H1 (cell line): ENCODE measurements at regions not wholly inside any gene's neighbourhood (a gene's known extent, or its start where the extent isn't known, plus 50 kb on each side); places are given as distances from the start of the nearest gene placed in this dataset.

Experiments used
- CTCF ChIA-PET: fragments of 300-600 bp; sonication (Branson Sonifier 250); formaldehyde crosslinking; loops from one replicate; lab custom pipeline; 2021; ENCODE audit not compliant: partially characterized antibody; lab: Charles Lee
- POLR2A ChIA-PET: fragments of 300-600 bp; sonication (Branson Sonifier 250); formaldehyde crosslinking; loops from one replicate; lab custom pipeline; 2021; ENCODE audit warnings: inconsistent platforms; ENCODE audit not compliant: partially characterized antibody; lab: Charles Lee
- DNase-seq, 2 experiments: peaks; one replicate each; pipeline versions ENCODE4 v3.0.0 to v3.0.0-alpha.2; 2010 to 2022; ENCODE audit warnings: low spot score in 2 of 2, low read depth in 1 of 2, mixed read lengths in 1 of 2
- FAIRE-seq: peaks from 2 replicates; lab custom pipeline; 2011; peaks lifted over from hg19 to GRCh38; lab: Jason Lieb, UNC
- H2AFZ ChIP-seq: 2 replicates; pipeline ENCODE4 v1.8.1; 2012; ENCODE audit warnings: low read length, inconsistent platforms
- H2AK5ac ChIP-seq: 2 replicates; pipeline ENCODE4 v1.6.1; 2013; ENCODE audit warnings: low read depth, low read length
- H2BK120ac ChIP-seq: replicated peaks from 2 replicates; pipeline ENCODE3; 2013; ENCODE audit warnings: low read depth, low read length, inconsistent platforms
- H2BK12ac ChIP-seq: 2 replicates; pipeline ENCODE4 v1.6.1; 2013; ENCODE audit warnings: low read depth, low read length
- H2BK15ac ChIP-seq: 2 replicates; pipeline ENCODE4 v1.6.1; 2013; ENCODE audit warnings: low read length
- H2BK20ac ChIP-seq: 2 replicates; pipeline ENCODE4 v1.6.1; 2013; ENCODE audit warnings: low read length
- H2BK5ac ChIP-seq: 2 replicates; pipeline ENCODE4 v1.6.1; 2013; ENCODE audit warnings: low read depth, low read length
- H3K14ac ChIP-seq: 2 replicates; pipeline ENCODE4 v1.6.1; 2013; ENCODE audit warnings: inconsistent platforms; ENCODE audit not compliant: insufficient read length
- H3K18ac ChIP-seq: 2 replicates; pipeline ENCODE4 v1.6.1; 2013; ENCODE audit warnings: low read length; ENCODE audit errors: extremely low read depth
- H3K23ac ChIP-seq: 2 replicates; pipeline ENCODE4 v1.6.1; 2013; ENCODE audit warnings: inconsistent platforms; ENCODE audit not compliant: insufficient read length
- H3K23me2 ChIP-seq: 2 replicates; pipeline ENCODE4 v1.6.1; 2013; ENCODE audit warnings: low read depth, low read length
- H3K27ac ChIP-seq: 2 replicates; pipeline ENCODE4 v1.6.1; 2011; ENCODE audit warnings: low read depth, low read length, inconsistent platforms
- H3K27me3 ChIP-seq, 4 experiments: replicated peaks in 1 of 4; 1 replicate in 1 of 4; 2 replicates in 3 of 4; pipeline versions ENCODE4 v1.6.1 to v1.8.1; 2011 to 2013; ENCODE audit warnings: low read length in 3 of 4, mild to moderate bottlenecking in 3 of 4, inconsistent platforms in 2 of 4, mixed read lengths in 2 of 4, moderate library complexity in 1 of 4; ENCODE audit not compliant: control insufficient read depth in 3 of 4, insufficient read depth in 3 of 4; ENCODE audit errors: extremely low read depth in 1 of 4
- H3K36me3 ChIP-seq, 4 experiments: 2 replicates each; pipeline versions ENCODE4 v1.6.1 to v1.8.1; 2011 to 2013; ENCODE audit warnings: mild to moderate bottlenecking in 4 of 4, low read length in 3 of 4, moderate library complexity in 2 of 4, control low read depth in 1 of 4, inconsistent platforms in 1 of 4; ENCODE audit not compliant: insufficient read depth in 4 of 4, control insufficient read depth in 2 of 4
- H3K4ac ChIP-seq: replicated peaks from 2 replicates; pipeline ENCODE3; 2013; ENCODE audit warnings: low read length, low read depth, mixed read lengths, inconsistent platforms; ENCODE audit not compliant: insufficient read length
- H3K4me1 ChIP-seq, 4 experiments: replicated peaks in 1 of 4; 1 replicate in 1 of 4; 2 replicates in 3 of 4; pipeline versions ENCODE4 v1.6.1 to v1.8.1; 2011 to 2013; ENCODE audit warnings: low read length in 3 of 4, inconsistent platforms in 2 of 4, mixed read lengths in 1 of 4; ENCODE audit not compliant: insufficient read depth in 4 of 4, control insufficient read depth in 3 of 4
- H3K4me2 ChIP-seq, 2 experiments: 2 replicates each; pipeline versions ENCODE4 v1.6.1 to v1.8.1; 2011 to 2013; ENCODE audit warnings: low read depth in 2 of 2, low read length in 2 of 2, control low read depth in 1 of 2, inconsistent platforms in 1 of 2, mild to moderate bottlenecking in 1 of 2; ENCODE audit not compliant: insufficient read depth in 1 of 2
- H3K4me3 ChIP-seq, 4 experiments: fragments of 200-600, 300-600 bp in 1 of 4; sonication (generic), shearing (Covaris generic), sonication (Bioruptor Twin) in 1 of 4; 2 replicates each; pipeline versions ENCODE4 v1.5.1 to v1.8.1; 2011 to 2016; ENCODE audit warnings: low read length in 4 of 4, low read depth in 3 of 4, control low read depth in 2 of 4, inconsistent platforms in 2 of 4, mild to moderate bottlenecking in 2 of 4, mixed read lengths in 1 of 4, moderate library complexity in 1 of 4; ENCODE audit not compliant: insufficient read depth in 2 of 4; ENCODE audit errors: extremely low read depth in 1 of 4
- H3K56ac ChIP-seq: replicated peaks from 2 replicates; pipeline ENCODE3; 2013; ENCODE audit warnings: low read depth, mild to moderate bottlenecking, mixed read lengths, low read length, inconsistent platforms; ENCODE audit not compliant: insufficient read length
- H3K79me1 ChIP-seq: 2 replicates; pipeline ENCODE4 v1.6.1; 2013; ENCODE audit warnings: low read depth, low read length, control low read depth
- H3K79me2 ChIP-seq, 2 experiments: 2 replicates each; pipeline versions ENCODE4 v1.6.1 to v1.8.1; 2012 to 2013; ENCODE audit warnings: low read length in 2 of 2, mild to moderate bottlenecking in 2 of 2, inconsistent platforms in 1 of 2; ENCODE audit not compliant: insufficient read depth in 2 of 2, control insufficient read depth in 1 of 2
- H3K9ac ChIP-seq, 4 experiments: replicated peaks in 1 of 4; 1 replicate in 1 of 4; 2 replicates in 3 of 4; pipeline versions ENCODE4 v1.6.1 to v1.8.1; 2011 to 2013; ENCODE audit warnings: low read depth in 3 of 4, low read length in 3 of 4, control low read depth in 2 of 4, mild to moderate bottlenecking in 2 of 4, moderate library complexity in 2 of 4, inconsistent platforms in 1 of 4; ENCODE audit errors: extremely low read depth in 1 of 4
- H3K9me3 ChIP-seq, 2 experiments: 2 replicates each; pipeline versions ENCODE4 v1.6.1 to v1.8.1; 2012 to 2013; ENCODE audit warnings: mild to moderate bottlenecking in 2 of 2, moderate library complexity in 2 of 2, control low read depth in 1 of 2, inconsistent platforms in 1 of 2, low read depth in 1 of 2, low read length in 1 of 2, mixed read lengths in 1 of 2; ENCODE audit not compliant: insufficient read depth in 2 of 2
- H4K20me1 ChIP-seq, 2 experiments: replicated peaks in 1 of 2; 2 replicates each; pipeline versions ENCODE3 to v1.8.1; 2011 to 2013; ENCODE audit warnings: inconsistent platforms in 2 of 2, low read length in 2 of 2, mild to moderate bottlenecking in 1 of 2; ENCODE audit not compliant: insufficient read depth in 2 of 2, control insufficient read depth in 1 of 2
- H4K5ac ChIP-seq: 2 replicates; pipeline ENCODE4 v1.6.1; 2013; ENCODE audit warnings: low read length, low read depth, mixed read lengths, inconsistent platforms; ENCODE audit not compliant: insufficient read length
- H4K8ac ChIP-seq: 2 replicates; pipeline ENCODE4 v1.8.0; 2013; ENCODE audit warnings: mild to moderate bottlenecking, moderate library complexity, low read length, inconsistent platforms; ENCODE audit not compliant: insufficient read depth; ENCODE audit errors: extremely low read depth
- H4K91ac ChIP-seq: replicated peaks from 2 replicates; pipeline ENCODE3; 2013; ENCODE audit warnings: low read length, mixed read lengths, inconsistent platforms; ENCODE audit not compliant: insufficient read length
- BACH1 ChIP-seq: IDR thresholded peaks from 2 replicates; pipeline ENCODE4 v1.6.1; 2012; ENCODE audit warnings: low read length, improper control_type of control experiment
- CREB1 ChIP-seq: IDR thresholded peaks from 2 replicates; pipeline ENCODE4 v1.6.1; 2012; ENCODE audit warnings: inconsistent platforms
- EZH2 ChIP-seq: fragments of 200-600 bp; sonication (generic); IDR thresholded peaks from 2 replicates; pipeline ENCODE4 v1.7.1; 2012; ENCODE audit warnings: low read depth, mild to moderate bottlenecking, moderate library complexity, low read length, inconsistent platforms; ENCODE audit not compliant: severe bottlenecking
- POLR2A ChIP-seq, 2 experiments: IDR thresholded peaks; 1 replicate in 1 of 2; 2 replicates in 1 of 2; pipeline ENCODE4 v1.6.1; 2011; ENCODE audit warnings: low read depth in 2 of 2, low read length in 2 of 2, mild to moderate bottlenecking in 2 of 2; ENCODE audit errors: control extremely low read depth in 1 of 2
- RBBP5 ChIP-seq: IDR thresholded peaks from 2 replicates; pipeline ENCODE4 v1.7.1; 2012; ENCODE audit warnings: low read depth, mild to moderate bottlenecking, inconsistent platforms, low read length, moderate library complexity, borderline replicate concordance
- SP2 ChIP-seq: IDR thresholded peaks from 2 replicates; pipeline ENCODE4 v1.6.1; 2012; ENCODE audit warnings: mild to moderate bottlenecking, low read length, inconsistent platforms
- SUZ12 ChIP-seq: fragments of 200-600 bp; sonication (generic); IDR thresholded peaks from 2 replicates; pipeline ENCODE4 v1.6.1; 2012; ENCODE audit warnings: mild to moderate bottlenecking, inconsistent platforms, low read length, moderate library complexity, mixed read lengths
- TBP ChIP-seq: IDR thresholded peaks from 2 replicates; pipeline ENCODE4 v1.6.1; 2011; ENCODE audit warnings: low read depth, low read length, improper control_type of control experiment
- WGBS, 2 experiments: shearing (Covaris generic) in 1 of 2; methylation state at CpG; one replicate each; pipeline versions ENCODE4 v1.1.6 to v1.1.7; 2013 to 2015; ENCODE audit warnings: low lambda C conversion rate in 2 of 2, mixed read lengths in 2 of 2, inconsistent platforms in 1 of 2, low coverage in 1 of 2, missing lambda C conversion rate in 1 of 2; ENCODE audit not compliant: insufficient replicate concordance in 2 of 2, insufficient coverage in 1 of 2, insufficient read length in 1 of 2; ENCODE audit errors: extremely low coverage in 1 of 2, missing lambda C conversion rate in 1 of 2; 5-methylcytosine and 5-hydroxymethylcytosine counted together
- TF ChIP-seq, protein P1 (sequence below), 3 experiments: IDR thresholded peaks; 1 replicate in 2 of 3; 2 replicates in 1 of 3; pipeline versions ENCODE4 v1.5.1 to v1.6.1; 2011; ENCODE audit warnings: low read length in 3 of 3, mild to moderate bottlenecking in 3 of 3, inconsistent platforms in 2 of 3, low read depth in 1 of 3, moderate library complexity in 1 of 3; ENCODE audit not compliant: insufficient read depth in 1 of 3; ENCODE audit errors: control extremely low read depth in 1 of 3

DNA sequence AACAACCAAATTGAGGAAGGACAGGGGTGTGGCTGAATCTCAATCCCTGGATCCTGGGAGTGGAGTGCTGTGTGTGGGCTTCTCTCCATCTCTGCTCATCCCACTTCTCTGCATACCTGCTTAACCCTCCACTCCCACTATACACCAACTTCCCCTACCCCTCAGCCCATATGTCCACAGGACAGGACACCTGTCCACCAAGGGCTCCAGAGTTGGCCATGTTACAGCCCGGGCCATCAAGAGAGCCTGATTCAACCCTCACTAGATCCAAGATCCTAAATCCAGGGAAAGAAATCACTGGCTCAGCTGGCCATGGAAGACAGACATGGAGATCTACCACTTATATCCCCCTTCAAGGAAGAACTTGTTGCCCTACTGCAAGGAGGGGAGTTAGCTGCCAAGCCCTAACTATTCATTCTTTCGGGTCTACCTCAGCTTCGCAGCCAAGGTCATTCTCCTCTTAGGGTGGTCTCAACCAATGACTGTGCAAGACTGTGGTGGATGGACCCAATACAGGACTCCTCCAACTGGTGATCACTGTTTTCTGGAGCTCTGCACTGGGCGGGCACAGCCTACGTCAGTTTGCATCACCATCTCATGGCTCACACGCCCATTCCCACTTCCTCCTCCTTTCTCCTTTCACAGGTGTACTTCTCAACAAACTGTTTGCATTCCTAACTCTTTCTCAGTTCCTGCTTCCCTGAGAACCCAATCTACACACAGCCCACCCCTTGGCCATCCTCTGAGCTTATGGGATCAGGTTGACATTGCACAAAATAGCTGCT, 53.7 kb upstream of the ZBTB43 start:
- Histone ChIP-seq H3K9me3 (no peaks in the 10 kb centered on the region), H4K5ac (no peak overlapping the region), H3K56ac (no peak overlapping the region), H4K20me1 (no peaks in the 10 kb centered on the region), H2BK20ac (no peak overlapping the region), H2BK15ac (no peak overlapping the region), H2AFZ (no peak overlapping the region), H3K23me2 (no peaks in the 10 kb centered on the region), H3K27ac (no peak overlapping the region), H3K27me3 (no peaks in the 10 kb centered on the region; a peak in 2 of 7 replicates), H3K9ac (no peak overlapping the region; a peak in 1 of 7 replicates), H2AK5ac (no peak overlapping the region), H4K91ac (no peak overlapping the region), H3K14ac (no peak overlapping the region), H2BK12ac (no peak overlapping the region), H3K79me2 (no peaks in the 10 kb centered on the region), H2BK5ac (no peak overlapping the region), H3K79me1 (no peaks in the 10 kb centered on the region), H3K4me2 (no peak overlapping the region), H3K4ac (no peak overlapping the region), H3K23ac (no peak overlapping the region), H4K8ac (no peak overlapping the region), H3K36me3 (no peaks in the 10 kb centered on the region), H2BK120ac (no peak overlapping the region), H3K4me1 (no peaks in the 10 kb centered on the region), H3K18ac (no peak overlapping the region), H3K4me3 (no peak overlapping the region)
- POLR2A ChIA-PET: interaction anchor here (1.2 kb wide), 1 partner anchor 24 kb away, joined by 3 read pairs; no protein-coding TSS in a partner anchor
- no peak for FAIRE-seq
- peak in 1 of 2 experiments; percentile 14 for DNase-seq
- CTCF ChIA-PET: interaction anchor here (0.8 to 2.7 kb wide), 8 partner anchors 10 to 253 kb away, joined by 3 to 12 read pairs (median 4); no protein-coding TSS in a partner anchor
- 97% methylated on average over 6 of the region's 6 CpGs; no CpG with 5 or more reads in 1 of the 2 experiments for WGBS, 2 experiments
- TF ChIP-seq SUZ12 (no peak), TBP (no peak), EZH2 (no peak), POLR2A (IDR thresholded peaks at IDR 0.05; ENCODE audit: control extremely low read depth in 1 of 2, low read depth in 2 of 2, low read length in 2 of 2) (no peak), SP2 (no peak), RBBP5 (no peak), CREB1 (no peak), BACH1 (no peak)
- TF ChIP-seq, protein P1, sequence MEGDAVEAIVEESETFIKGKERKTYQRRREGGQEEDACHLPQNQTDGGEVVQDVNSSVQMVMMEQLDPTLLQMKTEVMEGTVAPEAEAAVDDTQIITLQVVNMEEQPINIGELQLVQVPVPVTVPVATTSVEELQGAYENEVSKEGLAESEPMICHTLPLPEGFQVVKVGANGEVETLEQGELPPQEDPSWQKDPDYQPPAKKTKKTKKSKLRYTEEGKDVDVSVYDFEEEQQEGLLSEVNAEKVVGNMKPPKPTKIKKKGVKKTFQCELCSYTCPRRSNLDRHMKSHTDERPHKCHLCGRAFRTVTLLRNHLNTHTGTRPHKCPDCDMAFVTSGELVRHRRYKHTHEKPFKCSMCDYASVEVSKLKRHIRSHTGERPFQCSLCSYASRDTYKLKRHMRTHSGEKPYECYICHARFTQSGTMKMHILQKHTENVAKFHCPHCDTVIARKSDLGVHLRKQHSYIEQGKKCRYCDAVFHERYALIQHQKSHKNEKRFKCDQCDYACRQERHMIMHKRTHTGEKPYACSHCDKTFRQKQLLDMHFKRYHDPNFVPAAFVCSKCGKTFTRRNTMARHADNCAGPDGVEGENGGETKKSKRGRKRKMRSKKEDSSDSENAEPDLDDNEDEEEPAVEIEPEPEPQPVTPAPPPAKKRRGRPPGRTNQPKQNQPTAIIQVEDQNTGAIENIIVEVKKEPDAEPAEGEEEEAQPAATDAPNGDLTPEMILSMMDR (IDR thresholded peaks at IDR 0.05; ENCODE audit: control extremely low read depth in 1 of 3, insufficient read depth in 1 of 3, low read depth in 1 of 3, low read length in 3 of 3): no peak
